ENCODE measurements at regions not wholly inside any gene's neighbourhood (a gene's known extent, or its start where the extent isn't known, plus 50 kb on each side); places are given as distances from the start of the nearest gene placed in this dataset.

- TF ChIP-seq, protein P1, sequence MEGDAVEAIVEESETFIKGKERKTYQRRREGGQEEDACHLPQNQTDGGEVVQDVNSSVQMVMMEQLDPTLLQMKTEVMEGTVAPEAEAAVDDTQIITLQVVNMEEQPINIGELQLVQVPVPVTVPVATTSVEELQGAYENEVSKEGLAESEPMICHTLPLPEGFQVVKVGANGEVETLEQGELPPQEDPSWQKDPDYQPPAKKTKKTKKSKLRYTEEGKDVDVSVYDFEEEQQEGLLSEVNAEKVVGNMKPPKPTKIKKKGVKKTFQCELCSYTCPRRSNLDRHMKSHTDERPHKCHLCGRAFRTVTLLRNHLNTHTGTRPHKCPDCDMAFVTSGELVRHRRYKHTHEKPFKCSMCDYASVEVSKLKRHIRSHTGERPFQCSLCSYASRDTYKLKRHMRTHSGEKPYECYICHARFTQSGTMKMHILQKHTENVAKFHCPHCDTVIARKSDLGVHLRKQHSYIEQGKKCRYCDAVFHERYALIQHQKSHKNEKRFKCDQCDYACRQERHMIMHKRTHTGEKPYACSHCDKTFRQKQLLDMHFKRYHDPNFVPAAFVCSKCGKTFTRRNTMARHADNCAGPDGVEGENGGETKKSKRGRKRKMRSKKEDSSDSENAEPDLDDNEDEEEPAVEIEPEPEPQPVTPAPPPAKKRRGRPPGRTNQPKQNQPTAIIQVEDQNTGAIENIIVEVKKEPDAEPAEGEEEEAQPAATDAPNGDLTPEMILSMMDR (IDR thresholded peaks at IDR 0.05; ENCODE audit: low read length) = no peak
- TF ChIP-seq EZH2phosphoT487 (IDR thresholded peaks at IDR 0.05; ENCODE audit: low read length) (no peak), EZH2 (optimal IDR thresholded peaks at IDR 0.05; ENCODE audit: low read depth, low read length) (no peak)
Measured at GRCh38 chr3:48077815-48078214, 61.6 kb upstream of the MAP4 start.
